NCI-H1436 (cell line): ENCODE measurements at regions not wholly inside any gene's neighbourhood (a gene's known extent, or its start where the extent isn't known, plus 50 kb on each side); places are given as distances from the start of the nearest gene placed in this dataset.

Experiments used
- DNase-seq: peaks from one replicate; lab custom pipeline; 2025; lab: John Stamatoyannopoulos, UW

- DNase-seq = no peak
These were observed 146.1 kb upstream of the DPYD start for GRCh38 chr1:98066911-98067310.

- DNase-seq = no peak
These were observed 138.8 kb upstream of the DPYD start for GRCh38 chr1:98059620-98060019.

- no peak for DNase-seq
These were observed 137.8 kb upstream of the DPYD start for GRCh38 chr1:98058676-98059075.

- DNase-seq = no peak
These were observed 136.5 kb upstream of the DPYD start for GRCh38 chr1:98057236-98057910.

DNA sequence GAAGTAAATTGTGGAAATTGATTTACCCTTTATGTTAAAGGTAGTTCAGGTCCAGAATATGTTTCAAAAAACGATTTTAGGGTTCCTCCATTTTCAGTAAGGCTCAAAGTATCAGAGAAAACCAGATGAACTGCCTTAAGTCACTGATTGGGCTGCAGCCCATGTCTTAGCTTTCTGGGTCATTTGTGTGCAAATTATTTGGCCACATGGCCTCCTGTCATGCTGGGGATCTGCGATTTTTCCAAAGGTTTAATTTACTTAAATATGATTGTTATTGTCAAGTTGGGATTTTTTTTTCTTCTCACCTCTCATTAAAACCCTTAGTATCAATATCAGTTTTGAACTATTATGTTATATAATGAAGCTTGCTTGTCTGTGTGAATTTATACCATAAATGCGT lies 135.9 kb upstream of the DPYD start:
- DNase-seq = no peak

DNA sequence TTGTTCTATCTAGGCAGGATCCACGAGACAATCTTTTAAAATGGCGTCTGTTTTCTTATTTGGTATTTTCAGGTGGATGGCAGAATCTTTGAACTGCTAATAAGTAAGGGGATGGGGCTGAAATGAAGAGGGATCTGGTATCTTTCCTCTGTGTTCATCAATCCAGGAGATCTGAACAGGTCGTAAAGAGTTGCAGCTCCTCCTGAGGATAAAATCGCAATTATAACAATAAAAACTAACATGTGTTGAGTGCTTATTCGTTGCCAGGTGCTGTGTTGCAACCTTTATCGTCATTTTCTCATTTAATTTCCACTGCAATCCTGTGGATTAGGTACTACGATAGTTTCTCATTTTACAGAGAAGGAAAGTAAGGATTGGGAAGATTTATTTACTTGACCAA lies 134.6 kb upstream of the DPYD start:
- DNase-seq = no peak

DNA sequence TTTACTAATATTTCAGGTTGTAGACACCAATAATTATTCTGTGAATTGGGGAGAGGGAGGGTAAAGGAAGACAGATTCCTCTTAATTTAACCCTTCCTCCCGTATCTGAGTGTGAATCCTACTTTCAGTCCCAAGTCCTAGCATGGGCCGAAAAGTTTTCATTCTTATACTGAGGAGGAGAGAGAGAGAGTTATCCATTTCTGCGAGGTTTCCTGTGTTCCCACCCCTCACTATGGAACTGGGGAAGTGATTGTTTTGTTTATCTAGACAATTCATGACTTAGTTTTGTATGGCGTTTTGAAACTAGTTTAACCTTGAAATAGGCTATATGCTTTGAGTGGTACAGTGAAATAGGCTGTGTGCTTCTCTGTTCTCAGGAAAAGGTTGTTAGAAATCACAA lies 134.0 kb upstream of the DPYD start:
- no peak for DNase-seq

DNA sequence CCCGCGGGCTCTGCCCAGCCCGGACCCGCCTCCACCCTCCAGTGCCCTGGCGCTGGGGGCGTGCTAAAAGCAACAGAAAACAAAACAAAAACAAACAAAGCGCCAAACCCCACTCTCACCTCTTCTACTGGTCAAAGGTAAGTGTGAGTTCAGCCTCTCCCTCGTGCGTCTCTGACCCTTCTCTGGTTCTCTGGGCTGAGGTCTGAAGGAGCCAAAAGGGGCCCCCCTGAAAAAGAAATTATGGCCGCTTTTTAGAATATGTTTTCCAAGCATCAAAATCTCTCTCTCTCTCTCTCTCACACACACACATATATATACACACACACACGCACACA lies 133.5 kb upstream of the DPYD start:
- no peak for DNase-seq

DNA sequence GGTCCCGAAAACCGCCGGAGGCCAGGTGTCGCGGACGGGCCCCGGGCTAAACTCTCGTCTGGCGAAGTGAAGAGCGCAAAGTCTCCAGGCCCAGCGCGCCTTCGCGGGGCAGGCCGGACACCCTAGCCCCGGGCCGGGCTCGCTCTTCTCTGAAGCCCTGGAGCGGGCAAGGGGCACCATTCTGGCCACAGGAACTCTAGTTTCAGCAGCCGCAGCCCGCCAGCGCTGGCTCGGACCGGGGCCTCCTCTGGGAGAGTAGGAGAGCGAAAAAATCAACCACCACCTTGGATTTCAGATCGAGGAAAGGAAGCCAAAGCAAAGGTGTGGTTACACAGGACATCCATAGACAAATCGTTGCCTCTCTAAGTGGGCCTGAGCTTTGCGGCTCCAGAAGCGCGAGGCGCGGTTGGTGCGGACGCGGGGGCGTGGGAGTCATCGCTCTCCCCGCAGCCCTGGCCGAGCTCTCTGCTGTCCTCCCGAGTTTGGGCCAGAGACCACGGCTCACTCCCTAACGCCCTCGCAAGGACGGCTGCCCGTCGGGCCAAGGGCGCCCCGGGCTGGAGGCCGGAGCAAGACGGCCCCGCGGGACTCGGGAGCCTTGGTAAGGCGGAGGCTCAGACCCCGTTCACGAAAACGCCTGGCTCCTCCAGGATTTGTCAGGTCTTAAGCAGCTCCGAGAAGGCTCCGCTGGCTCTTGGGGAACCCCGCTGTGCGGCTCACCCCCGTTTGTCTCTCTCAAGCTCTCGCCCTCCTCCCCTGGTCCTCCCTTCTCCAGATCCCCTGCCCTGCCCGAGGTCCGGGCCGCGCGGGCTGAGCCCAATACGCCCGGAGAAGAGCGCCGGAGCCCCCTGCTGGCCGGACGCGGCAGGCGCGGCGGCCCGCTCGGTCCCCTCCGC lies 132.9 kb upstream of the DPYD start:
- DNase-seq = peak; percentile 57

- peak; percentile 74 for DNase-seq
These were observed 130.3 kb upstream of the DPYD start for GRCh38 chr1:98051065-98051675.

DNA sequence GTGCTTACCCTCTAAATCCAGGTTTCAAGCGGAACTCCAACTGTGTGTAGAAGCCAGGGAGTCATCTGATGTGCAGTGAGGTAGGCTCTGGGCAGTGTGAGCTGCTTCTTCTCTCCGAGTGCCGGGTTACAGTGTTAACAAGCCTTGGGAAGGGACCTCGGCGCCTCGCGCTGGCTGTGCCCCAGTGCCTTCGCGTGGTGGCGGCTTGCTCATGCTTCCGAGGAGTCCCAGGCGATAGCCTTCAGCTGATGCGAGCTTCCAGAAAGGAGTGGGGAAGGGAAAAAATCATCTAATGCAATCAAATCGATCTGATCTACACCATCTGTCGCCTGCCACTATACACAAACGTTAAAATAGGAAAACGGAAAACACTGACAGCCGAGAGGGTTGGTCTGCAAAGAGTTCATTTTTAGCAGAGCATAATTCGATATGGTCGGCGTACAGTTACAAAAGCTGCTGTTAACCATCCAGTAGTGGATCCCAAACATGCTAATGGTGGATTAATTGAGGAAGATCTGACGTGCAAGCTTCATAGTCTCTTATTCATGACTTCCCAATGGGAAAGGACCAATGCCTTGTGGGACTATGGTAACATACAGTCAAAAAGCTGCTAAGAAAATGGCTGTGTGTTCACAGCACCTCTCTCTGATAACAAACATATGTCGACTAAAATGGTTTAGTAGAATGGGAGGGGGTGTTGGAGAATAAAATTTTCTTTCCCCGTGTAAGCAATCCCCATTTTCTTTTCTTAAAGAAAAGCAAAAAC lies 128.7 kb upstream of the DPYD start:
- DNase-seq = peak; percentile 54

DNA sequence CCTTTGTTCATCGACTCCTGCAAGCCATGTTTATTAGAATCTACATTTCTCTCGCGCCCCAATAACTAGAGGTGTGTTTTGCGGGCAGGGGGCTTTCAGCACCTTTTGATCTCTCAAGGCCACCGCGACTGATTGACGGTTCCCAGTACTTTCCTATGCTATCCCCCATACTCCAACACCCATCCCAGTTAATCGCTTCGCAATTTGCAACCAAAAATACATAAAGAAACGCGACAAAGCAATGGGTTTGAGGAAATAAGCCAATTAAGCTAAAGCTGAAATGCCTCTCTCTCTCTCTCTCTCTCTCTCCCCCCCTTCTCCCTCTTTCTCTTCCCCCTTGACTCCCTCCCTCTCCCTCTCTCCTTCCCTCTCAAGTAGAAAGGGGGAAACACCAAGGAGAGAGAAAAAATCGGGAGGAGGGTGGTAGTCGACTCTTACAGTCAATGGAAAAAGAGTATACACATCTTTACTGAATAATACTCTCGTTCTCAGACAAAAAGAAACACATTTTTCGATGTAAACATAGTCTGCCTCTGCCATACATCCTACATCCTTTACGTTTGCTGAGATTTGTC lies 128.0 kb upstream of the DPYD start:
- no peak for DNase-seq

DNA sequence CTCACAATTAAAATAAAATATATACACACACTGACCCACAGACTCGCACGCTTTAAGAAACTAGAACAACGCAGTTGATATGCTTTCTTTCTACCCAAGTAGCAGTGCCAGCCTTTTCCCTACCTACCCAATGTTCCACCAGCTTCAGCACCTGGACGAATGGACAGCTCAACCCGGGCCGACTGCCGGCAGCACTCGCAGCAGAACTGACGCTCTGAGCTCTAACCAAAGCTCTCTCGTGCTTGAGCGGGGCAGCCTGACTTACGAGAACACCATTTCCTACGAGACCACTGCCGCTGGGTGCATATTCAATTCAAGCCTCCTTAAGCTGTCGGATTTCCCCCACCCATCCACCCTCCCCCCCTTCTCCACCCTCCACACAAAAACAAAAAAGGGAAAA lies 127.4 kb upstream of the DPYD start:
- DNase-seq = peak; percentile 62

GRCh38 chr1:98047171-98047570 lies 126.3 kb upstream of the DPYD start:
- DNase-seq = no peak

DNA sequence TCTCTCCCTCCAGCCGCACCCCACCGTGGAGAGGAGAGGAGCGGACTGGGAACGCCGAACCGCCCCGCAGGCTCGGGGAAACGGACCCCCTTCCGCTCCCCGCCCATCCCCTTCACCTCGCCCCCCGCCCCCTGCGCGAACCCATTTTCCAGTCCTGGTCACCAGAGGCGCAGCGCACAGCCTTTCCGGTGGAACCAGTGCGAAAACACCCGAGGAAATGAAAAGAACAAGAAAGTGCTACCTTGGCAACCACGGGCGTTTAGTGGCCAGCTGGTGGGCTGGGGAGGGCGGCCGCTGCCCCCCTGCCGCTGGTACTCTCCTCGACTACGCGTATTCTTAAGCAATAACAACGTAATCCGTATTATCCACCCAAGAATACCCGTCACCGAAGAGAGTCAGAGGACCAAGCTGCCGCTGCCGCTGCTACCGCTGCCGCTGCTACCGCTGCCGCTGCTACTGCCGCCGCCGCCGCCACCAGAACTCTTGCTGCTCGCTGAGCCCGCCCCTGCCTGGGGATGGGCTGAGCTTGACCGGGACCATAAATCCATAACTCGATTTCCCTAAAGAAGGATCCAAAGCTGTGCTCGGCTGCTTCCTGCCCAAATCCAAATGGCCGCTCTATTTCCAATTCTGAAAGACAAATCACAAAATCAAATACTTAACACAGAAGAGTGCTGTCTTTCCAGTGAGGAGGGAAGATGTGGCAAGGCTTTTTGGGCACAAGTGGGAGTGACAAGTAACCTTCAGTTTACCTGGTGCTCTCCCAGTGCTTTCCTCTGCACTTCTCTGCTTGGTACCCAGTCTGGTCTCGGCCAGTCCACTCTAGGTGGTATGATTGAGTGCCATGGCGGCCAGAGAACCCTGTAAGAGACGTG lies 125.2 kb upstream of the DPYD start:
- no peak for DNase-seq

DNA sequence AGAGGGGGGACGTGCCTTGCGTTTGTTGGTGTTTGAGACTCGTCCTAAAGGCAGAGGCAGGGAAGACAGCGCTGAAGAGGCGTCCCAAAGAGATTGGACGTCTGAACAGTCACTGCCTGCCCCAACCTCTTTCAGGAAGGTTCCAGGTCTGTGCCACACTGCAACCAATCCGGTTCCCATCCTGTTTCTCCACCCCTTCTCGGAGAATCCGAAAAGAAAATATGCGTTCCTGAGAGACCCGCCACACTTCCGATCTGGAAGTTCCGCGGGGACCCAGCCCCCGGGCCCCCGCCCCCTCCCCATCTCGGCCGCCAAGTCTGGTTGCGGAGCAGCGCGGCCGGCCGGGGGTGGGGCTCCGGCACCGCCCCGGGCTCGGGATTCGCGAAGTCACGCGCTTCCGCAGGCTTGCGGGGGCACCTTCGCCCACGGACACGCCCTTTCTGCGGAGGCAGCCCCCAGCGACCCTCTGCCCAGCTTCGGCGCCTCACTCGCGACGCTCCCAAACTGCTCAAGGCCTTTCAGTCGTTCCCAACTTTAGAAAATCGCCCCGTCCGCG lies 124.5 kb upstream of the DPYD start:
- no peak for DNase-seq

- DNase-seq = no peak
These were observed 123.9 kb upstream of the DPYD start for GRCh38 chr1:98044766-98045165.

GRCh38 chr1:98044071-98044697 lies 123.3 kb upstream of the DPYD start:
- DNase-seq = no peak

- no peak for DNase-seq
These were observed 114.8 kb upstream of the DPYD start for GRCh38 chr1:98035602-98036002.

- DNase-seq = no peak
These were observed 113.7 kb upstream of the DPYD start for GRCh38 chr1:98034505-98034904.
